ENCODE measurements at regions not wholly inside any gene's neighbourhood (a gene's known extent, or its start where the extent isn't known, plus 50 kb on each side); places are given as distances from the start of the nearest gene placed in this dataset.

GRCh38 chr21:21973806-21974205 lies 975.6 kb downstream of the NCAM2 start:
- no peak for TF ChIP-seq CTCF (IDR thresholded peaks at IDR 0.05; ENCODE audit: insufficient read depth, low read depth, low read length)
- no peak for TF ChIP-seq EZH2 (IDR thresholded peaks at IDR 0.05; ENCODE audit: insufficient read depth, low read length)

All from astrocyte (in vitro differentiated cells and primary cell).